Esophagus squamous epithelium (tissue), 4 donors: ENCODE measurements at regions not wholly inside any gene's neighbourhood (a gene's known extent, or its start where the extent isn't known, plus 50 kb on each side); places are given as distances from the start of the nearest gene placed in this dataset.

Experiments
- CTCF ChIP-seq, 6 experiments: fragments of 450-650 bp in 4 of 6; fragments of 200-600 bp in 2 of 6; sonication (generic) in 2 of 6; IDR thresholded peaks; one replicate each; pipeline ENCODE4 v1.5.1; 2016 to 2019; ENCODE audit warnings: antibody characterized with exemption in 6 of 6, mild to moderate bottlenecking in 4 of 6, moderate library complexity in 4 of 6
- POLR2A ChIP-seq, 4 donors: fragments of 450-650 bp; IDR thresholded peaks; one replicate each; pipeline ENCODE4 v1.6.1; 2017; ENCODE audit warnings: antibody characterized with exemption in 4 of 4, mild to moderate bottlenecking in 4 of 4, moderate library complexity in 3 of 4

GRCh38 chr11:69923196-69923595 lies 104.0 kb upstream of the FGF3 start:
- TF ChIP-seq CTCF (IDR thresholded peaks at IDR 0.05) (no peak), POLR2A (IDR thresholded peaks at IDR 0.05) (no peak)
